ENCODE measurements at regions not wholly inside any gene's neighbourhood (a gene's known extent, or its start where the extent isn't known, plus 50 kb on each side); places are given as distances from the start of the nearest gene placed in this dataset.
"Not testable (repeated sequence)": the region's sequence is repeated elsewhere in the genome, so short reads cannot be mapped to it uniquely, and the experiment has no call there.

- no peak for DNase-seq
Measured at GRCh38 chr5:86671536-86671935, 53.8 kb downstream of the COX7C start.

- no peak for DNase-seq
Measured at GRCh38 chr5:86674069-86674468, 56.3 kb downstream of the COX7C start.

GRCh38 chr5:86675311-86675710, 57.6 kb downstream of the COX7C start:
- DNase-seq, result no peak

- peak; percentile 64 for DNase-seq
Measured at GRCh38 chr5:86679529-86679928, 61.8 kb downstream of the COX7C start.

GRCh38 chr5:86679949-86680348, 62.2 kb downstream of the COX7C start:
- DNase-seq, result no peak

- no peak for DNase-seq
Measured at GRCh38 chr5:86684222-86684621, 66.5 kb downstream of the COX7C start.

- no peak for DNase-seq
Measured at GRCh38 chr5:86686046-86686445, 68.3 kb downstream of the COX7C start.

- no peak for DNase-seq
Measured at GRCh38 chr5:86688406-86688805, 70.7 kb downstream of the COX7C start.

GRCh38 chr5:86689103-86689729, 71.5 kb downstream of the COX7C start:
- DNase-seq, result no peak

- DNase-seq, result no peak
Measured at GRCh38 chr5:86709157-86709881, 91.6 kb downstream of the COX7C start.

GRCh38 chr5:86716121-86716520, 98.4 kb downstream of the COX7C start:
- no peak for DNase-seq

- not testable (repeated sequence) for DNase-seq
Measured at GRCh38 chr5:86731319-86732117, 113.8 kb downstream of the COX7C start.

GRCh38 chr5:86735370-86735769, 117.6 kb downstream of the COX7C start:
- no peak for DNase-seq

GRCh38 chr5:86737579-86737978, 119.8 kb downstream of the COX7C start:
- no peak for DNase-seq

- no peak for DNase-seq
Measured at GRCh38 chr5:86748538-86749105, 130.9 kb downstream of the COX7C start.

GRCh38 chr5:86749841-86750240, 132.1 kb downstream of the COX7C start:
- no peak for DNase-seq

GRCh38 chr5:86756839-86757238, 139.1 kb downstream of the COX7C start:
- DNase-seq, result no peak

- DNase-seq, result no peak
Measured at GRCh38 chr5:86757824-86758223, 140.1 kb downstream of the COX7C start.

GRCh38 chr5:86760661-86761060, 142.9 kb downstream of the COX7C start:
- DNase-seq, result no peak

GRCh38 chr5:86763929-86764328, 146.2 kb downstream of the COX7C start:
- DNase-seq, result no peak

GRCh38 chr5:86765778-86766502, 148.2 kb downstream of the COX7C start:
- no peak for DNase-seq

- DNase-seq, result no peak
Measured at GRCh38 chr5:86768699-86769202, 151.0 kb downstream of the COX7C start.

- DNase-seq, result no peak
Measured at GRCh38 chr5:86780018-86780417, 162.3 kb downstream of the COX7C start.

All from NCI-H748 treated with DMSO at 0.1 percent for 48 hours (cell line).